HepG2 (cell line): ENCODE measurements at regions not wholly inside any gene's neighbourhood (a gene's known extent, or its start where the extent isn't known, plus 50 kb on each side); places are given as distances from the start of the nearest gene placed in this dataset.

Experiments used
- ATAC-seq: fragments of 200-7000 bp; cut with Tn5 transposase; 3 replicates; pipeline ENCODE4 v1.9.1; 2020; ENCODE audit warnings: mild to moderate bottlenecking, moderate library complexity
- BruUV-seq: library from RNA; stranded (reverse); fragments of 400-500 nt; replicated peaks from 2 replicates; lab custom pipeline; 2021; lab: Mats Ljungman, UMichigan
- CTCF ChIA-PET: fragments of 300-600 bp; formaldehyde crosslinking; extraction: SDS; loops from one replicate; lab custom pipeline; 2021; ENCODE audit warnings: low total read pairs, inconsistent platforms, low intra/inter-chr PET ratio; lab: Yijun Ruan, JAX
- POLR2A ChIA-PET: fragments of 350-600 bp; sonication (Branson Sonifier 250); formaldehyde crosslinking; loops from one replicate; lab custom pipeline; 2020; ENCODE audit warnings: antibody characterized with exemption, inconsistent platforms; lab: Yijun Ruan, JAX
- DNase-seq: peaks from one replicate; pipeline ENCODE4 v3.0.0-alpha.2; 2015; ENCODE audit warnings: low spot score
- FAIRE-seq: peaks from 3 replicates; lab custom pipeline; 2011; peaks lifted over from hg19 to GRCh38; lab: Jason Lieb, UNC
- H2AFZ ChIP-seq: one replicate; pipeline ENCODE4 v1.6.1; 2011; ENCODE audit warnings: low read length, inconsistent platforms
- H3K27ac ChIP-seq: fragments of 300-600 bp; 3 replicates; pipeline ENCODE4 v1.8.0; 2011; ENCODE audit warnings: mixed run types, mild to moderate bottlenecking, mixed read lengths, low read length, inconsistent platforms; ENCODE audit not compliant: insufficient read depth; ENCODE audit errors: extremely low read length
- H3K27me3 ChIP-seq, 2 experiments: fragments of 200-600 bp in 1 of 2; 2 replicates in 1 of 2; 3 replicates in 1 of 2; pipeline versions ENCODE4 v1.6.0 to v1.8.0; 2011; ENCODE audit warnings: low read length in 2 of 2, mild to moderate bottlenecking in 2 of 2, moderate library complexity in 2 of 2, inconsistent platforms in 1 of 2; ENCODE audit not compliant: insufficient read depth in 2 of 2, control insufficient read depth in 1 of 2
- H3K36me3 ChIP-seq, 2 experiments: fragments of 200-600 bp in 1 of 2; replicated peaks in 1 of 2; 2 replicates in 1 of 2; 3 replicates in 1 of 2; pipeline versions ENCODE4 v1.5.1 to v1.8.0; 2011; ENCODE audit warnings: low read length in 2 of 2, inconsistent platforms in 1 of 2; ENCODE audit not compliant: insufficient read depth in 2 of 2, control insufficient read depth in 1 of 2
- H3K4me1 ChIP-seq: 2 replicates; pipeline ENCODE4 v1.5.1; 2012; ENCODE audit warnings: low read length, inconsistent platforms; ENCODE audit not compliant: insufficient read depth
- H3K4me2 ChIP-seq: 2 replicates; pipeline ENCODE4 v1.6.0; 2011; ENCODE audit warnings: low read depth, low read length, inconsistent platforms
- H3K4me3 ChIP-seq, 3 experiments: fragments of 200-600 bp in 1 of 3; sonication (generic), shearing (Covaris generic) in 1 of 3; replicated peaks in 1 of 3; 2 replicates each; pipeline ENCODE4 v1.5.1; 2011 to 2016; ENCODE audit warnings: low read length in 3 of 3, inconsistent platforms in 2 of 3, low read depth in 2 of 3, mild to moderate bottlenecking in 2 of 3, control low read depth in 1 of 3, mixed read lengths in 1 of 3; ENCODE audit not compliant: insufficient read depth in 1 of 3
- H3K79me2 ChIP-seq: one replicate; pipeline ENCODE4 v1.6.1; 2011; ENCODE audit warnings: low read length, inconsistent platforms; ENCODE audit not compliant: insufficient read depth
- H3K9ac ChIP-seq: 2 replicates; pipeline ENCODE4 v1.6.0; 2011; ENCODE audit warnings: mild to moderate bottlenecking, low read depth, low read length, inconsistent platforms; ENCODE audit not compliant: insufficient read depth
- H3K9me3 ChIP-seq: 2 replicates; pipeline ENCODE4 v1.5.1; 2012; ENCODE audit warnings: mild to moderate bottlenecking, low read length
- H4K20me1 ChIP-seq: 2 replicates; pipeline ENCODE4 v1.6.0; 2011; ENCODE audit warnings: inconsistent platforms, mild to moderate bottlenecking, low read length, moderate library complexity; ENCODE audit not compliant: insufficient read depth
- ARID4A ChIP-seq: sonication (generic); formaldehyde crosslinking; IDR thresholded peaks from 2 replicates; pipeline ENCODE4 v1.5.0; 2020; ENCODE audit warnings: mild to moderate bottlenecking, missing genetic modification reagents, borderline replicate concordance
- CEBPG ChIP-seq: IDR thresholded peaks from 2 replicates; pipeline ENCODE4 v1.6.1; 2016
- CENPX ChIP-seq: sonication (generic); formaldehyde crosslinking; IDR thresholded peaks from 2 replicates; pipeline ENCODE4 v1.9.0; 2021; ENCODE audit warnings: mild to moderate bottlenecking, missing genetic modification reagents, moderate library complexity
- CREM ChIP-seq, 2 experiments: sonication (generic) in 1 of 2; formaldehyde crosslinking in 1 of 2; IDR thresholded peaks; 2 replicates each; pipeline versions ENCODE4 v1.4.0 to v1.6.1; 2016 to 2020; ENCODE audit warnings: antibody characterized with exemption in 1 of 2, mild to moderate bottlenecking in 1 of 2, missing genetic modification reagents in 1 of 2
- HMG20A ChIP-seq: IDR thresholded peaks from 2 replicates; pipeline ENCODE4 v1.6.1; 2016; ENCODE audit warnings: borderline replicate concordance
- HNRNPLL ChIP-seq: fragments of 200-400 bp; formaldehyde crosslinking; IDR thresholded peaks from 2 replicates; pipeline ENCODE4 v1.6.1; 2017; ENCODE audit warnings: mild to moderate bottlenecking, low read depth, low read length; ENCODE audit not compliant: poor library complexity, severe bottlenecking
- MBNL3 ChIP-seq: fragments of 250-450 bp; sonication (Bioruptor Pico); conservative IDR thresholded peaks from 2 replicates; pipeline ENCODE4 v1.8.0; 2022; ENCODE audit warnings: mild to moderate bottlenecking, inconsistent platforms
- NAIF1 ChIP-seq: sonication (generic); formaldehyde crosslinking; IDR thresholded peaks from 2 replicates; pipeline ENCODE4 v1.5.0; 2020; ENCODE audit warnings: mild to moderate bottlenecking, missing genetic modification reagents, borderline replicate concordance
- PCBP2 ChIP-seq: fragments of 200-400 bp; formaldehyde crosslinking; optimal IDR thresholded peaks from 2 replicates; pipeline ENCODE3; 2018; ENCODE audit warnings: low read length, low read depth; ENCODE audit not compliant: poor library complexity, severe bottlenecking
- PLRG1 ChIP-seq: fragments of 450-650 bp; conservative IDR thresholded peaks from 2 replicates; pipeline ENCODE4 v1.6.1; 2016
- ZNF354B ChIP-seq: sonication (generic); formaldehyde crosslinking; IDR thresholded peaks from 2 replicates; pipeline ENCODE4 v1.8.0; 2022; ENCODE audit warnings: mild to moderate bottlenecking, missing genetic modification reagents
- WGBS: methylation state at CpG from one replicate; pipeline ENCODE4 v1.1.6; 2017; ENCODE audit warnings: low lambda C conversion rate; 5-methylcytosine and 5-hydroxymethylcytosine counted together
- in situ Hi-C: cut with HindIII; loops from 2 replicates; pipeline ENCODE4 v1.10.0; 2017; ENCODE audit warnings: low pct_unique_long_range_greater_than_20kb; ENCODE audit not compliant: extremely low pct_ligation_motif_present
- intact Hi-C: fragments of 100-400 bp; cut with micrococcal nuclease; formaldehyde crosslinking; loops from one replicate; pipeline ENCODE4 v1.10.0; 2022; ENCODE audit not compliant: unreplicated experiment
- TF ChIP-seq, protein P1 (sequence below): sonication (generic); formaldehyde crosslinking; IDR thresholded peaks from 2 replicates; pipeline ENCODE4 v1.8.0; 2022; ENCODE audit warnings: mild to moderate bottlenecking, missing genetic modification reagents

DNA sequence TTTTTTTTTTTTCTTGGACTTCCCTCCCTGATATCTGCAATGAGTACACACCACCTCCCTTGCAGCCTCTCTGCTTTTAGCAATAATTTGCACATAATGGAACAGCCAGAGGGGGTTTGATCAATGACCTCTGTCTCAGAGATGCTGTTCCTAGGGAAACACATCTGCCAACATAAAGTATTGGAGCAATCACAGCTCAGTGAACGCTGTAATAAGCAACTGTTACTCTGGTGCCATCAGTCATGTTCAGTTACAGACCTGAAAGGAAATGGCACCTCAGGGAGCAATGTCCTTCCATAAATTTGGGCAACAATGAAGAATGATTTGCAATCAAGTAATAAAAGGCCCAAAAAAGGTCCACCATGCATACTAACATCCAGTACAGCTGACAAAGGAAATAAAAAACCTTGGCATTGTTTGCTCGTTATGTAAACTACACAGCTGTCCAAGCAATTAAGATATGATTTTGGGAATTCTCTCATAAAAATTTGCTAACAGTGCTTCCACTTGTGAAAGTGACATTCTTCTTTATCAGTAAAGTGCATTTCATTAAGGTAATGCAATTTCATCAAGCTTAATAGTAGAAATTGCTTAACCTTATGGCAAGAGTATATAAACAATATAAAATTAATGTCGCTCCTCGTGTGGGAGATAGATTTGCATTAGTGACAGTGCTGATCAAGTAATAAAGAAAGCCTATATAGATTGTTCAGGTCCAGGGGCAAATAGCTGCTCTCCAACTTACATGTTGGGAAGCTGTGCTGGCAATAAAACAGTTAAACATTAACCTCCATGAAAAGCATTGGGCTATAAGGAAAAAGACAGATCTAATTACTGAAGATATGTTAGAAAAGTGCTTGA, 167.8 kb downstream of the RASEF start:
- no peak overlapping the region for H3K4me3 ChIP-seq
- ChIA-PET POLR2A (no interaction called here), CTCF (no interaction called here)
- DNase-seq: no peak
- H3K27me3 ChIP-seq: no peaks in the 10 kb centered on the region
- no peaks in the 10 kb centered on the region for H4K20me1 ChIP-seq
- H3K36me3 ChIP-seq: no peaks in the 10 kb centered on the region
- no TSS peak for BruUV-seq
- H3K9me3 ChIP-seq: no peaks in the 10 kb centered on the region
- in situ Hi-C loops (no loop called here), intact Hi-C loops (no loop called here)
- no peak for TF ChIP-seq CENPX (CRISPR knock-in tag)
- no peak for TF ChIP-seq MBNL3 (CRISPR knock-in tag)
- TF ChIP-seq, protein P1, sequence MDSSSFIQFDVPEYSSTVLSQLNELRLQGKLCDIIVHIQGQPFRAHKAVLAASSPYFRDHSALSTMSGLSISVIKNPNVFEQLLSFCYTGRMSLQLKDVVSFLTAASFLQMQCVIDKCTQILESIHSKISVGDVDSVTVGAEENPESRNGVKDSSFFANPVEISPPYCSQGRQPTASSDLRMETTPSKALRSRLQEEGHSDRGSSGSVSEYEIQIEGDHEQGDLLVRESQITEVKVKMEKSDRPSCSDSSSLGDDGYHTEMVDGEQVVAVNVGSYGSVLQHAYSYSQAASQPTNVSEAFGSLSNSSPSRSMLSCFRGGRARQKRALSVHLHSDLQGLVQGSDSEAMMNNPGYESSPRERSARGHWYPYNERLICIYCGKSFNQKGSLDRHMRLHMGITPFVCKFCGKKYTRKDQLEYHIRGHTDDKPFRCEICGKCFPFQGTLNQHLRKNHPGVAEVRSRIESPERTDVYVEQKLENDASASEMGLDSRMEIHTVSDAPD (CRISPR knock-in tag): no peak
- no peak for TF ChIP-seq HNRNPLL
- no peak for TF ChIP-seq CREM (IDR thresholded peaks at IDR 0.05)
- TF ChIP-seq CREM (CRISPR knock-in tag; IDR thresholded peaks at IDR 0.05): no peak
- no peak for TF ChIP-seq PCBP2
- TF ChIP-seq HMG20A: no peak
- no peak for TF ChIP-seq ARID4A (CRISPR knock-in tag)
- no peak for TF ChIP-seq NAIF1 (CRISPR knock-in tag)
- no peak for TF ChIP-seq PLRG1
- no peak for TF ChIP-seq CEBPG (CRISPR knock-in tag)
- no peak for TF ChIP-seq ZNF354B
- no peak overlapping the region for H3K27ac ChIP-seq
- WGBS: 20% methylated on average over 4 of the region's 4 CpGs
- H3K4me1 ChIP-seq: no peaks in the 10 kb centered on the region
- ATAC-seq: no peak
- H2AFZ ChIP-seq: no peak overlapping the region
- FAIRE-seq: no peak
- H3K79me2 ChIP-seq: no peaks in the 10 kb centered on the region
- H3K4me2 ChIP-seq: no peak overlapping the region
- H3K9ac ChIP-seq: no peak overlapping the region
